H1 (cell line): ENCODE measurements at regions not wholly inside any gene's neighbourhood (a gene's known extent, or its start where the extent isn't known, plus 50 kb on each side); places are given as distances from the start of the nearest gene placed in this dataset.

ENCODE experiments used
- CTCF ChIA-PET: fragments of 300-600 bp; sonication (Branson Sonifier 250); formaldehyde crosslinking; loops from one replicate; lab custom pipeline; 2021; ENCODE audit not compliant: partially characterized antibody; lab: Charles Lee
- POLR2A ChIA-PET: fragments of 300-600 bp; sonication (Branson Sonifier 250); formaldehyde crosslinking; loops from one replicate; lab custom pipeline; 2021; ENCODE audit warnings: inconsistent platforms; ENCODE audit not compliant: partially characterized antibody; lab: Charles Lee
- DNase-seq, 2 experiments: peaks; one replicate each; pipeline versions ENCODE4 v3.0.0 to v3.0.0-alpha.2; 2010 to 2022; ENCODE audit warnings: low spot score in 2 of 2, low read depth in 1 of 2, mixed read lengths in 1 of 2
- FAIRE-seq: peaks from 2 replicates; lab custom pipeline; 2011; peaks lifted over from hg19 to GRCh38; lab: Jason Lieb, UNC
- H2AFZ ChIP-seq: 2 replicates; pipeline ENCODE4 v1.8.1; 2012; ENCODE audit warnings: low read length, inconsistent platforms
- H2AK5ac ChIP-seq: 2 replicates; pipeline ENCODE4 v1.6.1; 2013; ENCODE audit warnings: low read depth, low read length
- H2BK120ac ChIP-seq: replicated peaks from 2 replicates; pipeline ENCODE3; 2013; ENCODE audit warnings: low read depth, low read length, inconsistent platforms
- H2BK12ac ChIP-seq: 2 replicates; pipeline ENCODE4 v1.6.1; 2013; ENCODE audit warnings: low read depth, low read length
- H2BK15ac ChIP-seq: 2 replicates; pipeline ENCODE4 v1.6.1; 2013; ENCODE audit warnings: low read length
- H2BK20ac ChIP-seq: 2 replicates; pipeline ENCODE4 v1.6.1; 2013; ENCODE audit warnings: low read length
- H2BK5ac ChIP-seq: 2 replicates; pipeline ENCODE4 v1.6.1; 2013; ENCODE audit warnings: low read depth, low read length
- H3K14ac ChIP-seq: 2 replicates; pipeline ENCODE4 v1.6.1; 2013; ENCODE audit warnings: inconsistent platforms; ENCODE audit not compliant: insufficient read length
- H3K18ac ChIP-seq: 2 replicates; pipeline ENCODE4 v1.6.1; 2013; ENCODE audit warnings: low read length; ENCODE audit errors: extremely low read depth
- H3K23ac ChIP-seq: 2 replicates; pipeline ENCODE4 v1.6.1; 2013; ENCODE audit warnings: inconsistent platforms; ENCODE audit not compliant: insufficient read length
- H3K23me2 ChIP-seq: 2 replicates; pipeline ENCODE4 v1.6.1; 2013; ENCODE audit warnings: low read depth, low read length
- H3K27ac ChIP-seq: 2 replicates; pipeline ENCODE4 v1.6.1; 2011; ENCODE audit warnings: low read depth, low read length, inconsistent platforms
- H3K27me3 ChIP-seq, 4 experiments: replicated peaks in 1 of 4; 1 replicate in 1 of 4; 2 replicates in 3 of 4; pipeline versions ENCODE4 v1.6.1 to v1.8.1; 2011 to 2013; ENCODE audit warnings: low read length in 3 of 4, mild to moderate bottlenecking in 3 of 4, inconsistent platforms in 2 of 4, mixed read lengths in 2 of 4, moderate library complexity in 1 of 4; ENCODE audit not compliant: control insufficient read depth in 3 of 4, insufficient read depth in 3 of 4; ENCODE audit errors: extremely low read depth in 1 of 4
- H3K36me3 ChIP-seq, 4 experiments: 2 replicates each; pipeline versions ENCODE4 v1.6.1 to v1.8.1; 2011 to 2013; ENCODE audit warnings: mild to moderate bottlenecking in 4 of 4, low read length in 3 of 4, moderate library complexity in 2 of 4, control low read depth in 1 of 4, inconsistent platforms in 1 of 4; ENCODE audit not compliant: insufficient read depth in 4 of 4, control insufficient read depth in 2 of 4
- H3K4ac ChIP-seq: replicated peaks from 2 replicates; pipeline ENCODE3; 2013; ENCODE audit warnings: low read length, low read depth, mixed read lengths, inconsistent platforms; ENCODE audit not compliant: insufficient read length
- H3K4me1 ChIP-seq, 4 experiments: replicated peaks in 1 of 4; 1 replicate in 1 of 4; 2 replicates in 3 of 4; pipeline versions ENCODE4 v1.6.1 to v1.8.1; 2011 to 2013; ENCODE audit warnings: low read length in 3 of 4, inconsistent platforms in 2 of 4, mixed read lengths in 1 of 4; ENCODE audit not compliant: insufficient read depth in 4 of 4, control insufficient read depth in 3 of 4
- H3K4me2 ChIP-seq, 2 experiments: 2 replicates each; pipeline versions ENCODE4 v1.6.1 to v1.8.1; 2011 to 2013; ENCODE audit warnings: low read depth in 2 of 2, low read length in 2 of 2, control low read depth in 1 of 2, inconsistent platforms in 1 of 2, mild to moderate bottlenecking in 1 of 2; ENCODE audit not compliant: insufficient read depth in 1 of 2
- H3K4me3 ChIP-seq, 4 experiments: fragments of 200-600, 300-600 bp in 1 of 4; sonication (generic), shearing (Covaris generic), sonication (Bioruptor Twin) in 1 of 4; 2 replicates each; pipeline versions ENCODE4 v1.5.1 to v1.8.1; 2011 to 2016; ENCODE audit warnings: low read length in 4 of 4, low read depth in 3 of 4, control low read depth in 2 of 4, inconsistent platforms in 2 of 4, mild to moderate bottlenecking in 2 of 4, mixed read lengths in 1 of 4, moderate library complexity in 1 of 4; ENCODE audit not compliant: insufficient read depth in 2 of 4; ENCODE audit errors: extremely low read depth in 1 of 4
- H3K56ac ChIP-seq: replicated peaks from 2 replicates; pipeline ENCODE3; 2013; ENCODE audit warnings: low read depth, mild to moderate bottlenecking, mixed read lengths, low read length, inconsistent platforms; ENCODE audit not compliant: insufficient read length
- H3K79me1 ChIP-seq: 2 replicates; pipeline ENCODE4 v1.6.1; 2013; ENCODE audit warnings: low read depth, low read length, control low read depth
- H3K79me2 ChIP-seq, 2 experiments: 2 replicates each; pipeline versions ENCODE4 v1.6.1 to v1.8.1; 2012 to 2013; ENCODE audit warnings: low read length in 2 of 2, mild to moderate bottlenecking in 2 of 2, inconsistent platforms in 1 of 2; ENCODE audit not compliant: insufficient read depth in 2 of 2, control insufficient read depth in 1 of 2
- H3K9ac ChIP-seq, 4 experiments: replicated peaks in 1 of 4; 1 replicate in 1 of 4; 2 replicates in 3 of 4; pipeline versions ENCODE4 v1.6.1 to v1.8.1; 2011 to 2013; ENCODE audit warnings: low read depth in 3 of 4, low read length in 3 of 4, control low read depth in 2 of 4, mild to moderate bottlenecking in 2 of 4, moderate library complexity in 2 of 4, inconsistent platforms in 1 of 4; ENCODE audit errors: extremely low read depth in 1 of 4
- H3K9me3 ChIP-seq, 2 experiments: 2 replicates each; pipeline versions ENCODE4 v1.6.1 to v1.8.1; 2012 to 2013; ENCODE audit warnings: mild to moderate bottlenecking in 2 of 2, moderate library complexity in 2 of 2, control low read depth in 1 of 2, inconsistent platforms in 1 of 2, low read depth in 1 of 2, low read length in 1 of 2, mixed read lengths in 1 of 2; ENCODE audit not compliant: insufficient read depth in 2 of 2
- H4K20me1 ChIP-seq, 2 experiments: replicated peaks in 1 of 2; 2 replicates each; pipeline versions ENCODE3 to v1.8.1; 2011 to 2013; ENCODE audit warnings: inconsistent platforms in 2 of 2, low read length in 2 of 2, mild to moderate bottlenecking in 1 of 2; ENCODE audit not compliant: insufficient read depth in 2 of 2, control insufficient read depth in 1 of 2
- H4K5ac ChIP-seq: 2 replicates; pipeline ENCODE4 v1.6.1; 2013; ENCODE audit warnings: low read length, low read depth, mixed read lengths, inconsistent platforms; ENCODE audit not compliant: insufficient read length
- H4K8ac ChIP-seq: 2 replicates; pipeline ENCODE4 v1.8.0; 2013; ENCODE audit warnings: mild to moderate bottlenecking, moderate library complexity, low read length, inconsistent platforms; ENCODE audit not compliant: insufficient read depth; ENCODE audit errors: extremely low read depth
- H4K91ac ChIP-seq: replicated peaks from 2 replicates; pipeline ENCODE3; 2013; ENCODE audit warnings: low read length, mixed read lengths, inconsistent platforms; ENCODE audit not compliant: insufficient read length
- ATF3 ChIP-seq: IDR thresholded peaks from 2 replicates; pipeline ENCODE4 v1.6.1; 2011; ENCODE audit warnings: low read depth, mild to moderate bottlenecking, low read length; ENCODE audit not compliant: insufficient read depth
- BRCA1 ChIP-seq: IDR thresholded peaks from 2 replicates; pipeline ENCODE4 v1.6.1; 2012; ENCODE audit warnings: low read depth, low read length, improper control_type of control experiment
- CREB1 ChIP-seq: IDR thresholded peaks from 2 replicates; pipeline ENCODE4 v1.6.1; 2012; ENCODE audit warnings: inconsistent platforms
- E2F6 ChIP-seq: IDR thresholded peaks from 2 replicates; pipeline ENCODE4 v1.6.1; 2012; ENCODE audit warnings: inconsistent platforms
- EGR1 ChIP-seq: IDR thresholded peaks from 2 replicates; pipeline ENCODE4 v1.6.1; 2011; ENCODE audit warnings: low read depth, low read length, borderline replicate concordance
- EP300 ChIP-seq, 2 experiments: IDR thresholded peaks; 1 replicate in 1 of 2; 2 replicates in 1 of 2; pipeline ENCODE4 v1.6.1; 2011 to 2012; ENCODE audit warnings: low read depth in 2 of 2, low read length in 2 of 2, mild to moderate bottlenecking in 2 of 2, borderline replicate concordance in 1 of 2, inconsistent platforms in 1 of 2, moderate library complexity in 1 of 2
- EZH2 ChIP-seq: fragments of 200-600 bp; sonication (generic); IDR thresholded peaks from 2 replicates; pipeline ENCODE4 v1.7.1; 2012; ENCODE audit warnings: low read depth, mild to moderate bottlenecking, moderate library complexity, low read length, inconsistent platforms; ENCODE audit not compliant: severe bottlenecking
- KDM5A ChIP-seq: fragments of 200-600 bp; IDR thresholded peaks from 2 replicates; pipeline ENCODE4 v1.7.1; 2012; ENCODE audit warnings: mild to moderate bottlenecking, low read length, inconsistent platforms, mixed read lengths
- POLR2A ChIP-seq, 2 experiments: IDR thresholded peaks; 1 replicate in 1 of 2; 2 replicates in 1 of 2; pipeline ENCODE4 v1.6.1; 2011; ENCODE audit warnings: low read depth in 2 of 2, low read length in 2 of 2, mild to moderate bottlenecking in 2 of 2; ENCODE audit errors: control extremely low read depth in 1 of 2
- RAD21 ChIP-seq, 2 experiments: IDR thresholded peaks in 1 of 2; conservative IDR thresholded peaks in 1 of 2; 2 replicates each; pipeline ENCODE4 v1.6.1; 2011; ENCODE audit warnings: low read depth in 2 of 2, low read length in 2 of 2, improper control_type of control experiment in 1 of 2, inconsistent platforms in 1 of 2, mild to moderate bottlenecking in 1 of 2, moderate library complexity in 1 of 2
- SIRT6 ChIP-seq: IDR thresholded peaks from one replicate; pipeline ENCODE4 v1.7.1; 2012; ENCODE audit warnings: low read length, inconsistent platforms
- SP4 ChIP-seq: IDR thresholded peaks from 2 replicates; pipeline ENCODE4 v1.6.1; 2012; ENCODE audit warnings: low read length, inconsistent platforms
- TCF12 ChIP-seq: IDR thresholded peaks from 2 replicates; pipeline ENCODE4 v1.6.1; 2011; ENCODE audit warnings: low read depth, mild to moderate bottlenecking, low read length
- TEAD4 ChIP-seq: IDR thresholded peaks from 2 replicates; pipeline ENCODE4 v1.6.1; 2012; ENCODE audit warnings: low read depth, low read length, inconsistent platforms, mixed read lengths
- YY1 ChIP-seq: IDR thresholded peaks from 2 replicates; pipeline ENCODE4 v1.6.1; 2011; ENCODE audit warnings: low read depth, mild to moderate bottlenecking, low read length
- WGBS, 2 experiments: shearing (Covaris generic) in 1 of 2; methylation state at CpG; one replicate each; pipeline versions ENCODE4 v1.1.6 to v1.1.7; 2013 to 2015; ENCODE audit warnings: low lambda C conversion rate in 2 of 2, mixed read lengths in 2 of 2, inconsistent platforms in 1 of 2, low coverage in 1 of 2, missing lambda C conversion rate in 1 of 2; ENCODE audit not compliant: insufficient replicate concordance in 2 of 2, insufficient coverage in 1 of 2, insufficient read length in 1 of 2; ENCODE audit errors: extremely low coverage in 1 of 2, missing lambda C conversion rate in 1 of 2; 5-methylcytosine and 5-hydroxymethylcytosine counted together

GRCh38 chr14:30290001-30290400 lies 269.0 kb upstream of the G2E3 start:
- Histone ChIP-seq H3K79me1 (no peaks in the 10 kb centered on the region), H3K14ac (no peak overlapping the region), H4K91ac (no peak overlapping the region), H4K8ac (no peak overlapping the region), H3K56ac (no peak overlapping the region), H3K79me2 (no peaks in the 10 kb centered on the region), H2BK12ac (no peak overlapping the region), H3K27me3 (no peaks in the 10 kb centered on the region), H3K4ac (no peak overlapping the region), H2BK5ac (no peak overlapping the region), H2BK15ac (no peak overlapping the region), H3K23me2 (no peaks in the 10 kb centered on the region), H3K36me3 (no peaks in the 10 kb centered on the region), H3K23ac (no peak overlapping the region), H3K9ac (no peak overlapping the region), H3K18ac (no peak overlapping the region), H3K9me3 (no peaks in the 10 kb centered on the region), H2AK5ac (no peak overlapping the region), H3K4me1 (no peaks in the 10 kb centered on the region), H4K5ac (no peak overlapping the region), H3K4me3 (no peak overlapping the region), H2AFZ (peak overlapping the region; percentile 28; the same call in 1 of the 2 replicates), H3K4me2 (no peak overlapping the region), H3K27ac (no peak overlapping the region), H2BK20ac (no peak overlapping the region), H4K20me1 (no peaks in the 10 kb centered on the region), H2BK120ac (no peak overlapping the region)
- WGBS, 2 experiments, result 78% methylated on average over 3 of the region's 3 CpGs; no CpG with 5 or more reads in 1 of the 2 experiments
- ChIA-PET CTCF (interaction anchor here (1.5 kb wide), 1 partner anchor 19 kb away, joined by 4 read pairs; no protein-coding TSS in a partner anchor), POLR2A (no interaction called here)
- DNase-seq, result no peak
- FAIRE-seq, result no peak
- no peak for TF ChIP-seq EP300 (IDR thresholded peaks at IDR 0.05; ENCODE audit: borderline replicate concordance in 1 of 2, low read depth in 2 of 2, low read length in 2 of 2)
- TF ChIP-seq SP4, result no peak
- TF ChIP-seq EGR1, result no peak
- TF ChIP-seq TCF12, result no peak
- TF ChIP-seq RAD21 (IDR thresholded peaks at IDR 0.05 in 1 of 2, conservative IDR thresholded peaks at IDR 0.05 in 1 of 2; ENCODE audit: low read depth in 2 of 2, low read length in 2 of 2), result no peak
- no peak for TF ChIP-seq KDM5A
- TF ChIP-seq EZH2, result no peak
- TF ChIP-seq TEAD4, result no peak
- no peak for TF ChIP-seq SIRT6
- TF ChIP-seq BRCA1, result no peak
- TF ChIP-seq YY1, result no peak
- TF ChIP-seq ATF3, result no peak
- no peak for TF ChIP-seq E2F6
- no peak for TF ChIP-seq CREB1
- TF ChIP-seq POLR2A (IDR thresholded peaks at IDR 0.05; ENCODE audit: control extremely low read depth in 1 of 2, low read depth in 2 of 2, low read length in 2 of 2), result no peak
